ENCODE measurements at regions not wholly inside any gene's neighbourhood (a gene's known extent, or its start where the extent isn't known, plus 50 kb on each side); places are given as distances from the start of the nearest gene placed in this dataset.

- 31 to 40% methylated on average over 1 to 2 of the region's 3 CpGs for WGBS, 2 experiments (ENCODE audit: insufficient coverage in 2 of 2)
- H3K27ac ChIP-seq (ENCODE audit: low read depth, low read length, severe bottlenecking): no peak overlapping the region
- H3K36me3 ChIP-seq (ENCODE audit: control insufficient read depth, insufficient read depth, low read length): no peaks in the 10 kb centered on the region
- no peak overlapping the region for H3K4me3 ChIP-seq (ENCODE audit: extremely low read depth, insufficient read depth, low read length, poor library complexity, severe bottlenecking)
- peaks cover 4% of the 10 kb centered on the region for H3K9me3 ChIP-seq (ENCODE audit: control insufficient read depth, low read length)
- no peaks in the 10 kb centered on the region for H3K4me1 ChIP-seq (ENCODE audit: control insufficient read depth, insufficient read depth, low read length, poor library complexity, severe bottlenecking)
Observed at GRCh38 chr20:58048096-58048702, 180.3 kb downstream of the ANKRD60 start.

GRCh38 chr20:58046311-58046710 lies 182.1 kb downstream of the ANKRD60 start:
- no peaks in the 10 kb centered on the region for H3K4me1 ChIP-seq (ENCODE audit: control insufficient read depth, insufficient read depth, low read length, poor library complexity, severe bottlenecking)
- H3K36me3 ChIP-seq (ENCODE audit: control insufficient read depth, insufficient read depth, low read length): no peaks in the 10 kb centered on the region
- no peak overlapping the region for H3K4me3 ChIP-seq (ENCODE audit: extremely low read depth, insufficient read depth, low read length, poor library complexity, severe bottlenecking)
- H3K27ac ChIP-seq (ENCODE audit: low read depth, low read length, severe bottlenecking): no peak overlapping the region
- no peaks in the 10 kb centered on the region for H3K9me3 ChIP-seq (ENCODE audit: control insufficient read depth, low read length)
- 90 to 91% methylated on average over 5 of the region's 5 CpGs for whole genome bisulfite sequencing, 2 experiments (ENCODE audit: insufficient coverage in 2 of 2)

GRCh38 chr20:58045579-58045978 lies 182.9 kb downstream of the ANKRD60 start:
- 91% methylated on average over 5 to 6 of the region's 7 CpGs for WGBS, 2 experiments (ENCODE audit: insufficient coverage in 2 of 2)
- Histone ChIP-seq H3K36me3 (ENCODE audit: control insufficient read depth, insufficient read depth, low read length) (no peaks in the 10 kb centered on the region), H3K4me3 (ENCODE audit: extremely low read depth, insufficient read depth, low read length, poor library complexity, severe bottlenecking) (no peak overlapping the region), H3K27ac (ENCODE audit: low read depth, low read length, severe bottlenecking) (no peak overlapping the region), H3K9me3 (ENCODE audit: control insufficient read depth, low read length) (no peaks in the 10 kb centered on the region), H3K4me1 (ENCODE audit: control insufficient read depth, insufficient read depth, low read length, poor library complexity, severe bottlenecking) (no peaks in the 10 kb centered on the region)

- no peaks in the 10 kb centered on the region for H3K36me3 ChIP-seq (ENCODE audit: control insufficient read depth, insufficient read depth, low read length)
- WGBS, 2 experiments (ENCODE audit: insufficient coverage in 2 of 2): 87 to 88% methylated on average over 8 to 9 of the region's 9 CpGs
- H3K4me1 ChIP-seq (ENCODE audit: control insufficient read depth, insufficient read depth, low read length, poor library complexity, severe bottlenecking): no peaks in the 10 kb centered on the region
- H3K9me3 ChIP-seq (ENCODE audit: control insufficient read depth, low read length): no peaks in the 10 kb centered on the region
- no peak overlapping the region for H3K4me3 ChIP-seq (ENCODE audit: extremely low read depth, insufficient read depth, low read length, poor library complexity, severe bottlenecking)
- H3K27ac ChIP-seq (ENCODE audit: low read depth, low read length, severe bottlenecking): no peak overlapping the region
Observed at GRCh38 chr20:58044931-58045555, 183.4 kb downstream of the ANKRD60 start.

GRCh38 chr20:58044286-58044685 lies 184.2 kb downstream of the ANKRD60 start:
- H3K9me3 ChIP-seq (ENCODE audit: control insufficient read depth, low read length): no peaks in the 10 kb centered on the region
- no peak overlapping the region for H3K27ac ChIP-seq (ENCODE audit: low read depth, low read length, severe bottlenecking)
- WGBS, 2 experiments (ENCODE audit: insufficient coverage in 2 of 2): 83 to 86% methylated on average over 5 to 6 of the region's 6 CpGs

GRCh38 chr20:58043236-58044140 lies 185.0 kb downstream of the ANKRD60 start:
- H3K36me3 ChIP-seq (ENCODE audit: control insufficient read depth, insufficient read depth, low read length): no peaks in the 10 kb centered on the region
- no peak overlapping the region for H3K27ac ChIP-seq (ENCODE audit: low read depth, low read length, severe bottlenecking)
- H3K4me3 ChIP-seq (ENCODE audit: extremely low read depth, insufficient read depth, low read length, poor library complexity, severe bottlenecking): no peak overlapping the region
- H3K4me1 ChIP-seq (ENCODE audit: control insufficient read depth, insufficient read depth, low read length, poor library complexity, severe bottlenecking): no peaks in the 10 kb centered on the region
- WGBS, 2 experiments (ENCODE audit: insufficient coverage in 2 of 2): 74 to 77% methylated on average over 16 to 17 of the region's 17 CpGs
- H3K9me3 ChIP-seq (ENCODE audit: control insufficient read depth, low read length): no peaks in the 10 kb centered on the region

More at GRCh38 chr20:58044286-58044685, 184.2 kb downstream of the ANKRD60 start:
- Histone ChIP-seq H3K4me3 (ENCODE audit: extremely low read depth, insufficient read depth, low read length, poor library complexity, severe bottlenecking) (no peak overlapping the region), H3K36me3 (ENCODE audit: control insufficient read depth, insufficient read depth, low read length) (no peaks in the 10 kb centered on the region), H3K4me1 (ENCODE audit: control insufficient read depth, insufficient read depth, low read length, poor library complexity, severe bottlenecking) (no peaks in the 10 kb centered on the region)

GRCh38 chr20:58042591-58042990 lies 185.9 kb downstream of the ANKRD60 start:
- no peaks in the 10 kb centered on the region for H3K36me3 ChIP-seq (ENCODE audit: control insufficient read depth, insufficient read depth, low read length)
- H3K27ac ChIP-seq (ENCODE audit: low read depth, low read length, severe bottlenecking): no peak overlapping the region
- H3K4me3 ChIP-seq (ENCODE audit: extremely low read depth, insufficient read depth, low read length, poor library complexity, severe bottlenecking): no peak overlapping the region
- no peaks in the 10 kb centered on the region for H3K9me3 ChIP-seq (ENCODE audit: control insufficient read depth, low read length)
- no peaks in the 10 kb centered on the region for H3K4me1 ChIP-seq (ENCODE audit: control insufficient read depth, insufficient read depth, low read length, poor library complexity, severe bottlenecking)
- WGBS, 2 experiments (ENCODE audit: insufficient coverage in 2 of 2): no CpG with 5 or more reads among the region's 1 CpG

GRCh38 chr20:58040447-58041290 lies 187.8 kb downstream of the ANKRD60 start:
- Histone ChIP-seq H3K4me1 (ENCODE audit: control insufficient read depth, insufficient read depth, low read length, poor library complexity, severe bottlenecking) (no peaks in the 10 kb centered on the region), H3K9me3 (ENCODE audit: control insufficient read depth, low read length) (no peaks in the 10 kb centered on the region), H3K36me3 (ENCODE audit: control insufficient read depth, insufficient read depth, low read length) (no peaks in the 10 kb centered on the region), H3K27ac (ENCODE audit: low read depth, low read length, severe bottlenecking) (no peak overlapping the region), H3K4me3 (ENCODE audit: extremely low read depth, insufficient read depth, low read length, poor library complexity, severe bottlenecking) (no peak overlapping the region)
- 80 to 81% methylated on average over 10 to 13 of the region's 15 CpGs for WGBS, 2 experiments (ENCODE audit: insufficient coverage in 2 of 2)

- peak overlapping the region; percentile 10 for H3K27ac ChIP-seq (ENCODE audit: low read depth, low read length, severe bottlenecking)
- H3K9me3 ChIP-seq (ENCODE audit: control insufficient read depth, low read length): no peaks in the 10 kb centered on the region
- no peaks in the 10 kb centered on the region for H3K4me1 ChIP-seq (ENCODE audit: control insufficient read depth, insufficient read depth, low read length, poor library complexity, severe bottlenecking)
- WGBS, 2 experiments (ENCODE audit: insufficient coverage in 2 of 2): 91 to 95% methylated on average over 21 to 25 of the region's 26 CpGs
- no peaks in the 10 kb centered on the region for H3K36me3 ChIP-seq (ENCODE audit: control insufficient read depth, insufficient read depth, low read length)
- H3K4me3 ChIP-seq (ENCODE audit: extremely low read depth, insufficient read depth, low read length, poor library complexity, severe bottlenecking): no peak overlapping the region
Observed at GRCh38 chr20:58039274-58040092, 189.0 kb downstream of the ANKRD60 start.
